AG09309 (cell line): ENCODE measurements at regions not wholly inside any gene's neighbourhood (a gene's known extent, or its start where the extent isn't known, plus 50 kb on each side); places are given as distances from the start of the nearest gene placed in this dataset.

ENCODE experiments used
- DNase-seq: peaks from one replicate; pipeline ENCODE4 v3.0.0-alpha.2; 2010; ENCODE audit warnings: low read depth
- H3K4me3 ChIP-seq: 2 replicates; pipeline ENCODE4 v1.5.1; 2011; ENCODE audit warnings: mild to moderate bottlenecking, low read depth, low read length, moderate library complexity; ENCODE audit not compliant: control insufficient read depth
- CTCF ChIP-seq: IDR thresholded peaks from 2 replicates; pipeline ENCODE4 v1.5.1; 2011; ENCODE audit warnings: mild to moderate bottlenecking, low read depth, low read length, inconsistent platforms; ENCODE audit not compliant: insufficient read depth, control insufficient read depth; ENCODE audit errors: missing control alignments

GRCh38 chr6:100269189-100269588 is 195.5 kb downstream of the SIM1 start:
- H3K4me3 ChIP-seq = no peak overlapping the region
- no peak for TF ChIP-seq CTCF
- DNase-seq = peak; percentile 43

GRCh38 chr6:100268326-100268725 is 196.4 kb downstream of the SIM1 start:
- no peak for TF ChIP-seq CTCF
- DNase-seq = no peak
- no peak overlapping the region for H3K4me3 ChIP-seq

- no peak overlapping the region for H3K4me3 ChIP-seq
- DNase-seq = no peak
- TF ChIP-seq CTCF = no peak
These were observed 197.0 kb downstream of the SIM1 start for GRCh38 chr6:100267721-100268123.

GRCh38 chr6:100266494-100267401 is 198.0 kb downstream of the SIM1 start:
- no peak overlapping the region for H3K4me3 ChIP-seq
- TF ChIP-seq CTCF = no peak
- DNase-seq = no peak

GRCh38 chr6:100262086-100262485 is 202.6 kb downstream of the SIM1 start:
- DNase-seq = no peak
- no peak for TF ChIP-seq CTCF
- no peak overlapping the region for H3K4me3 ChIP-seq

DNA sequence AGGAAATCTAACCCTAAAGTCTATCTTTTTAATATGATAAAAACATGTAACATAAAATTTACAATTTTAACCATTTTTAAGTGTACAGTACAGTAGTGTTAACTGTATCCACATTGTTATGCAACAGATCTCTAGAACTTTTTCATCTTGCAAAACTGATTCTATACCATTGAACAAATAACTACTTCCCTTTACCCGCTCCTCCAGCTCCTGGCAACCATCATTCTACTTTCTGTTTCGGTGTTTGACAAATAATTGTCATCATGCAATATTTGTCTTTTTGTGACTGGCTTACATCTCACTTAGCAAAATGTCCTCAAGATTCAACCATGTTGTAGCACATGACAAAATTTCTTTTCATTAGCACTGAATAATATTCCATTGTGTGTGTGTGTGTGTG is 203.2 kb downstream of the SIM1 start:
- H3K4me3 ChIP-seq = no peak overlapping the region
- no peak for TF ChIP-seq CTCF
- no peak for DNase-seq
